Inferior parietal cortex (tissue), 1 donor: ENCODE measurements at regions not wholly inside any gene's neighbourhood (a gene's known extent, or its start where the extent isn't known, plus 50 kb on each side); places are given as distances from the start of the nearest gene placed in this dataset.

Experiments used
- DNase-seq: peaks from one replicate; pipeline ENCODE4 v3.0.0-alpha.2; 2016; ENCODE audit errors: extremely low spot score

- DNase-seq = no peak
Observed at GRCh38 chr5:165076686-165077085, 1571.3 kb downstream of the MAT2B start.

- DNase-seq = no peak
Observed at GRCh38 chr5:165079389-165079788, 1574.0 kb downstream of the MAT2B start.

- DNase-seq = no peak
Observed at GRCh38 chr5:165083394-165083793, 1578.0 kb downstream of the MAT2B start.

GRCh38 chr5:165086465-165086864 lies 1581.0 kb downstream of the MAT2B start:
- no peak for DNase-seq

GRCh38 chr5:165094782-165095181 lies 1589.4 kb downstream of the MAT2B start:
- DNase-seq = no peak

- no peak for DNase-seq
Observed at GRCh38 chr5:165101709-165102108, 1596.3 kb downstream of the MAT2B start.

- DNase-seq = no peak
Observed at GRCh38 chr5:165104611-165105010, 1599.2 kb downstream of the MAT2B start.

GRCh38 chr5:165108809-165109208 lies 1603.4 kb downstream of the MAT2B start:
- DNase-seq = no peak

- no peak for DNase-seq
Observed at GRCh38 chr5:165119175-165119574, 1613.8 kb downstream of the MAT2B start.

GRCh38 chr5:165126598-165126997 lies 1621.2 kb downstream of the MAT2B start:
- DNase-seq = no peak

- DNase-seq = no peak
Observed at GRCh38 chr5:165127941-165128340, 1622.5 kb downstream of the MAT2B start.

GRCh38 chr5:165130656-165131055 lies 1625.2 kb downstream of the MAT2B start:
- no peak for DNase-seq

- DNase-seq = no peak
Observed at GRCh38 chr5:165134155-165134554, 1628.7 kb downstream of the MAT2B start.

GRCh38 chr5:165135565-165135964 lies 1630.1 kb downstream of the MAT2B start:
- no peak for DNase-seq

- DNase-seq = no peak
Observed at GRCh38 chr5:165137701-165138100, 1632.3 kb downstream of the MAT2B start.

GRCh38 chr5:165138236-165138635 lies 1632.8 kb downstream of the MAT2B start:
- DNase-seq = no peak

- DNase-seq = no peak
Observed at GRCh38 chr5:165139262-165139661, 1633.8 kb downstream of the MAT2B start.

- DNase-seq = no peak
Observed at GRCh38 chr5:165139721-165140120, 1634.3 kb downstream of the MAT2B start.

GRCh38 chr5:165143741-165144140 lies 1638.3 kb downstream of the MAT2B start:
- DNase-seq = no peak

GRCh38 chr5:165149431-165149830 lies 1644.0 kb downstream of the MAT2B start:
- no peak for DNase-seq

GRCh38 chr5:165152058-165152457 lies 1646.6 kb downstream of the MAT2B start:
- no peak for DNase-seq

GRCh38 chr5:165157219-165157618 lies 1651.8 kb downstream of the MAT2B start:
- DNase-seq = no peak

- no peak for DNase-seq
Observed at GRCh38 chr5:165161204-165161603, 1655.8 kb downstream of the MAT2B start.

- no peak for DNase-seq
Observed at GRCh38 chr5:165163861-165164260, 1658.4 kb downstream of the MAT2B start.

GRCh38 chr5:165173651-165174050 lies 1668.2 kb downstream of the MAT2B start:
- DNase-seq = no peak
